ENCODE measurements at regions not wholly inside any gene's neighbourhood (a gene's known extent, or its start where the extent isn't known, plus 50 kb on each side); places are given as distances from the start of the nearest gene placed in this dataset.

DNA sequence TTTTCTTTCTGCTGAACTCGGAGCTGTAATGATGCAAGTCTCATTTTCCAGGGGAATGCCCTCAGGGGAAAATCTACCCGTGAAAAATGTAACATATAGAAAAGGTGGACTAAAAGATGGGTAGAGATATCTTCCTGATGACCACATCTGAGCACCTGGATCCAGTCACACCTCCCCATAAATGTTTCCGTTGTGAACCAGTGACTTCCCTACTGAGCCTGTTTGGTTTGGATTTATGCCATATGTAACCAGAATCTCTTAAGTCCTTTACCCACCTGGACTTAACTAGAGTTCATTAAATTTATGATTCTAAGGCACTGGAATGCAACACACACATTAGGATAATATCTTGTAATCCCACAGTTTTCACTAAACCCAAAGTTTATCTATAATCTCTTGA is 171.1 kb downstream of the ZNF330 start (continued):
- TF ChIP-seq, protein P1, sequence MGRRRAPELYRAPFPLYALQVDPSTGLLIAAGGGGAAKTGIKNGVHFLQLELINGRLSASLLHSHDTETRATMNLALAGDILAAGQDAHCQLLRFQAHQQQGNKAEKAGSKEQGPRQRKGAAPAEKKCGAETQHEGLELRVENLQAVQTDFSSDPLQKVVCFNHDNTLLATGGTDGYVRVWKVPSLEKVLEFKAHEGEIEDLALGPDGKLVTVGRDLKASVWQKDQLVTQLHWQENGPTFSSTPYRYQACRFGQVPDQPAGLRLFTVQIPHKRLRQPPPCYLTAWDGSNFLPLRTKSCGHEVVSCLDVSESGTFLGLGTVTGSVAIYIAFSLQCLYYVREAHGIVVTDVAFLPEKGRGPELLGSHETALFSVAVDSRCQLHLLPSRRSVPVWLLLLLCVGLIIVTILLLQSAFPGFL (CRISPR knock-in tag; IDR thresholded peaks at IDR 0.05) = no peak
- no peak for TF ChIP-seq FOXO1 (CRISPR knock-in tag; IDR thresholded peaks at IDR 0.05)
- TF ChIP-seq, protein P2, sequence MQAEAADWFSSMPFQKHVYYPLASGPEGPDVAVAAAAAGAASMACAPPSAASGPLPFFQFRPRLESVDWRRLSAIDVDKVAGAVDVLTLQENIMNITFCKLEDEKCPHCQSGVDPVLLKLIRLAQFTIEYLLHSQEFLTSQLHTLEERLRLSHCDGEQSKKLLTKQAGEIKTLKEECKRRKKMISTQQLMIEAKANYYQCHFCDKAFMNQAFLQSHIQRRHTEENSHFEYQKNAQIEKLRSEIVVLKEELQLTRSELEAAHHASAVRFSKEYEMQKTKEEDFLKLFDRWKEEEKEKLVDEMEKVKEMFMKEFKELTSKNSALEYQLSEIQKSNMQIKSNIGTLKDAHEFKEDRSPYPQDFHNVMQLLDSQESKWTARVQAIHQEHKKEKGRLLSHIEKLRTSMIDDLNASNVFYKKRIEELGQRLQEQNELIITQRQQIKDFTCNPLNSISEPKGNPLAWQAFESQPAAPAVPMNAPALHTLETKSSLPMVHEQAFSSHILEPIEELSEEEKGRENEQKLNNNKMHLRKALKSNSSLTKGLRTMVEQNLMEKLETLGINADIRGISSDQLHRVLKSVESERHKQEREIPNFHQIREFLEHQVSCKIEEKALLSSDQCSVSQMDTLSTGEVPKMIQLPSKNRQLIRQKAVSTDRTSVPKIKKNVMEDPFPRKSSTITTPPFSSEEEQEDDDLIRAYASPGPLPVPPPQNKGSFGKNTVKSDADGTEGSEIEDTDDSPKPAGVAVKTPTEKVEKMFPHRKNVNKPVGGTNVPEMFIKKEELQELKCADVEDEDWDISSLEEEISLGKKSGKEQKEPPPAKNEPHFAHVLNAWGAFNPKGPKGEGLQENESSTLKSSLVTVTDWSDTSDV (CRISPR knock-in tag; IDR thresholded peaks at IDR 0.05) = no peak

DNA sequence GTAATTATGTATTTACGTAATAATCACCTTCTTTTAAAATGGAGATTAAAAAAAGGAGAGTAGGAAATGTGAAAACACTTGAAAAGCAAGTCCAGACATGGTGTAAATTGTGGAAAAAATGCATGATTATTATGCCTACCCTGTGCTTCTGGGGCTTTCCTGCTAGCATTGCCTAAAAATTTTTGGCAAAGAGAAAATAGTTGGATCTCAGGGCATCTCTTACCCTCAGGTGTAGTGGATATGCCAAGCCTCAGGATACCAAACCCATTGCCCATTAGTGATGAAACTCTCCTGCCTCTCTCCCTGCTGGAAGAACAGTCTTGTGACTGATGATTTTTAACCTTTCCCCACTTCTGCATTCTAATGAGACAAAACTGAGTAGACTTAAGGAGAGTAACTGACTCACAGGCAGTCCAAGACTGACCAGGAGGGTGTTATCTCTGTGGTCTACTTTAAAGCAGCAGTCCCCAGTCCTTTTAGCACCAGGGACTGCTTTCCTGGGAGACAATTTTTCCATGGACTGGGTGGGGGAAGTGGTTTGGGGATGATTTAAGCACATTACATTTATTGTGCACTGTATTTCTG is 174.6 kb downstream of the ZNF330 start:
- no peaks in the 10 kb centered on the region for H3K9me3 ChIP-seq (ENCODE audit: low read length)
- no peaks in the 10 kb centered on the region; a peak in 1 of 5 replicates for H3K27me3 ChIP-seq (ENCODE audit: control insufficient read depth in 1 of 2, insufficient read depth in 2 of 2, low read length in 2 of 2)
- H3K4me3 ChIP-seq (replicated peaks in 1 of 3; ENCODE audit: insufficient read depth in 1 of 3, low read depth in 2 of 3, low read length in 3 of 3) = no peak overlapping the region
- ChIA-PET POLR2A (no interaction called here), CTCF (ENCODE audit: low intra/inter-chr PET ratio, low total read pairs) (no interaction called here)
- no peak for DNase-seq (ENCODE audit: low spot score)
- no TSS peak for BruUV-seq (replicated peaks)
- no peaks in the 10 kb centered on the region for H4K20me1 ChIP-seq (ENCODE audit: insufficient read depth, low read length)
- no peak overlapping the region for H3K27ac ChIP-seq (ENCODE audit: extremely low read length, insufficient read depth, low read length)
- H3K4me1 ChIP-seq (ENCODE audit: insufficient read depth, low read length) = no peaks in the 10 kb centered on the region
- intact Hi-C loops (cut with micrococcal nuclease; ENCODE audit: unreplicated experiment) (no loop called here), in situ Hi-C loops (cut with HindIII; ENCODE audit: extremely low pct_ligation_motif_present, low pct_unique_long_range_greater_than_20kb) (no loop called here)
- no peaks in the 10 kb centered on the region for H3K79me2 ChIP-seq (ENCODE audit: insufficient read depth, low read length)
- ATAC-seq = no peak
- H3K4me2 ChIP-seq (ENCODE audit: low read depth, low read length) = no peak overlapping the region
- no peaks in the 10 kb centered on the region for H3K36me3 ChIP-seq (replicated peaks in 1 of 2; ENCODE audit: control insufficient read depth in 1 of 2, insufficient read depth in 2 of 2, low read length in 2 of 2)
- FAIRE-seq = no peak
- H3K9ac ChIP-seq (ENCODE audit: insufficient read depth, low read depth, low read length) = no peak overlapping the region
- no peak overlapping the region for H2AFZ ChIP-seq (ENCODE audit: low read length)
- TF ChIP-seq KAT7 (CRISPR knock-in tag; IDR thresholded peaks at IDR 0.05; ENCODE audit: borderline replicate concordance) = no peak
- 9% methylated on average over 1 of the region's 1 CpG for WGBS (ENCODE audit: low lambda C conversion rate)
